ENCODE measurements at regions not wholly inside any gene's neighbourhood (a gene's known extent, or its start where the extent isn't known, plus 50 kb on each side); places are given as distances from the start of the nearest gene placed in this dataset.

GRCh38 chr9:86163503-86163902 is 64.1 kb upstream of the GOLM1 start (continued):
- TF ChIP-seq CEBPZ (IDR thresholded peaks at IDR 0.05; ENCODE audit: low read depth, low read length), result no peak
- no peak for TF ChIP-seq NFXL1 (IDR thresholded peaks at IDR 0.05; ENCODE audit: borderline replicate concordance)
- TF ChIP-seq, protein P1, sequence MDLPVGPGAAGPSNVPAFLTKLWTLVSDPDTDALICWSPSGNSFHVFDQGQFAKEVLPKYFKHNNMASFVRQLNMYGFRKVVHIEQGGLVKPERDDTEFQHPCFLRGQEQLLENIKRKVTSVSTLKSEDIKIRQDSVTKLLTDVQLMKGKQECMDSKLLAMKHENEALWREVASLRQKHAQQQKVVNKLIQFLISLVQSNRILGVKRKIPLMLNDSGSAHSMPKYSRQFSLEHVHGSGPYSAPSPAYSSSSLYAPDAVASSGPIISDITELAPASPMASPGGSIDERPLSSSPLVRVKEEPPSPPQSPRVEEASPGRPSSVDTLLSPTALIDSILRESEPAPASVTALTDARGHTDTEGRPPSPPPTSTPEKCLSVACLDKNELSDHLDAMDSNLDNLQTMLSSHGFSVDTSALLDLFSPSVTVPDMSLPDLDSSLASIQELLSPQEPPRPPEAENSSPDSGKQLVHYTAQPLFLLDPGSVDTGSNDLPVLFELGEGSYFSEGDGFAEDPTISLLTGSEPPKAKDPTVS (IDR thresholded peaks at IDR 0.05; ENCODE audit: low read depth, low read length), result no peak
- TF ChIP-seq POLR2AphosphoS2 (IDR thresholded peaks at IDR 0.05; ENCODE audit: low read depth, low read length), result no peak
- TF ChIP-seq ZNF217 (IDR thresholded peaks at IDR 0.05), result no peak

All from GM12878 (cell line).